Keratinocyte (primary cell): ENCODE measurements at regions not wholly inside any gene's neighbourhood (a gene's known extent, or its start where the extent isn't known, plus 50 kb on each side); places are given as distances from the start of the nearest gene placed in this dataset.

Experiments
- CTCF ChIP-seq, 3 experiments: IDR thresholded peaks in 1 of 3; conservative IDR thresholded peaks in 1 of 3; optimal IDR thresholded peaks in 1 of 3; 2 replicates in 2 of 3; 3 replicates in 1 of 3; pipeline versions ENCODE3 to v1.5.1; 2011; ENCODE audit warnings: low read length in 3 of 3, mild to moderate bottlenecking in 3 of 3, moderate library complexity in 2 of 3, control low read depth in 1 of 3, inconsistent platforms in 1 of 3; ENCODE audit not compliant: insufficient read depth in 2 of 3; ENCODE audit errors: extremely low read depth in 1 of 3
- EZH2 ChIP-seq: IDR thresholded peaks from one replicate; pipeline ENCODE4 v1.6.1; 2012; ENCODE audit warnings: inconsistent platforms, mild to moderate bottlenecking, low read length, moderate library complexity

- TF ChIP-seq CTCF (optimal IDR thresholded peaks at IDR 0.05 in 1 of 3, IDR thresholded peaks at IDR 0.05 in 1 of 3, conservative IDR thresholded peaks at IDR 0.05 in 1 of 3; ENCODE audit: extremely low read depth in 1 of 3, insufficient read depth in 2 of 3, low read length in 3 of 3) (no peak), EZH2 (no peak)
These were observed 425.2 kb downstream of the SQOR start for GRCh38 chr15:46059921-46060594.
